HG03558 (cell line): ENCODE measurements at regions not wholly inside any gene's neighbourhood (a gene's known extent, or its start where the extent isn't known, plus 50 kb on each side); places are given as distances from the start of the nearest gene placed in this dataset.

Experiments used
- ATAC-seq: cut with Tn5 transposase; IDR thresholded peaks from one replicate; pipeline ENCODE4 v1.9.1; 2021; ENCODE audit warnings: moderate number of reproducible peaks; ENCODE audit not compliant: unreplicated experiment; ENCODE audit errors: extremely low read depth

GRCh38 chr4:83703752-83704151 lies 167.8 kb downstream of the GPAT3 start:
- no peak for ATAC-seq

GRCh38 chr4:83701041-83701440 lies 165.1 kb downstream of the GPAT3 start:
- no peak for ATAC-seq

- no peak for ATAC-seq
These were observed 163.4 kb downstream of the GPAT3 start for GRCh38 chr4:83699358-83699757.

GRCh38 chr4:83692028-83692427 lies 156.1 kb downstream of the GPAT3 start:
- ATAC-seq, result no peak

GRCh38 chr4:83686166-83686565 lies 150.3 kb downstream of the GPAT3 start:
- no peak for ATAC-seq

GRCh38 chr4:83679692-83680091 lies 143.8 kb downstream of the GPAT3 start:
- no peak for ATAC-seq

GRCh38 chr4:83679254-83679653 lies 143.3 kb downstream of the GPAT3 start:
- no peak for ATAC-seq

GRCh38 chr4:83677656-83678055 lies 141.7 kb downstream of the GPAT3 start:
- no peak for ATAC-seq

- ATAC-seq, result no peak
These were observed 128.8 kb downstream of the GPAT3 start for GRCh38 chr4:83664741-83665140.

- no peak for ATAC-seq
These were observed 128.2 kb downstream of the GPAT3 start for GRCh38 chr4:83664071-83664470.

GRCh38 chr4:83662204-83662603 lies 126.3 kb downstream of the GPAT3 start:
- no peak for ATAC-seq

- no peak for ATAC-seq
These were observed 125.5 kb downstream of the GPAT3 start for GRCh38 chr4:83661359-83661758.

GRCh38 chr4:83660578-83660977 lies 124.7 kb downstream of the GPAT3 start:
- no peak for ATAC-seq

- ATAC-seq, result no peak
These were observed 122.9 kb downstream of the GPAT3 start for GRCh38 chr4:83658806-83659205.

GRCh38 chr4:83657336-83657735 lies 121.4 kb downstream of the GPAT3 start:
- no peak for ATAC-seq
